K562 (cell line): ENCODE measurements at regions not wholly inside any gene's neighbourhood (a gene's known extent, or its start where the extent isn't known, plus 50 kb on each side); places are given as distances from the start of the nearest gene placed in this dataset.

Source experiments
- ATAC-seq: fragments of 200-7000 bp; cut with Tn5 transposase; 3 replicates; pipeline ENCODE4 v1.9.1; 2020; ENCODE audit warnings: moderate library complexity
- BruUV-seq: library from RNA; stranded (reverse); fragments of 400-500 nt; replicated peaks from 2 replicates; lab custom pipeline; 2021; lab: Mats Ljungman, UMichigan
- CTCF ChIA-PET: fragments of 300-600 bp; formaldehyde crosslinking; extraction: SDS; loops from one replicate; lab custom pipeline; 2021; ENCODE audit warnings: low intra/inter-chr PET ratio; lab: Yijun Ruan, JAX
- POLR2A ChIA-PET: fragments of 300-600, 350-650 bp; sonication (Branson Sonifier 250); formaldehyde crosslinking; extraction: SDS; loops from one replicate; lab custom pipeline; 2021; ENCODE audit warnings: antibody characterized with exemption, inconsistent platforms; lab: Yijun Ruan, JAX
- DNase-seq, 4 experiments: peaks; one replicate each; pipeline versions ENCODE4 v3.0.0 to v3.0.0-alpha.2; 2011 to 2018; ENCODE audit warnings: low spot score in 3 of 4, mixed read lengths in 3 of 4; ENCODE audit errors: extremely low read depth in 1 of 4
- FAIRE-seq: peaks from 2 replicates; lab custom pipeline; 2011; peaks lifted over from hg19 to GRCh38; lab: Jason Lieb, UNC
- H2AFZ ChIP-seq: 2 replicates; pipeline ENCODE4 v1.6.0; 2011; ENCODE audit warnings: low read depth, low read length, control low read depth, inconsistent platforms
- H3K27ac ChIP-seq: fragments of 200-600 bp; 3 replicates; pipeline ENCODE4 v1.8.0; 2011; ENCODE audit warnings: low read depth, mild to moderate bottlenecking, control low read depth, inconsistent platforms, low read length, moderate library complexity, mixed read lengths; ENCODE audit errors: extremely low read depth
- H3K27me3 ChIP-seq, 2 experiments: fragments of 300-600 bp in 1 of 2; 2 replicates in 1 of 2; 3 replicates in 1 of 2; pipeline versions ENCODE4 v1.6.0 to v1.8.0; 2011; ENCODE audit warnings: inconsistent platforms in 2 of 2, low read length in 2 of 2, mild to moderate bottlenecking in 1 of 2, mixed read lengths in 1 of 2, moderate library complexity in 1 of 2; ENCODE audit not compliant: control insufficient read depth in 2 of 2, insufficient read depth in 2 of 2
- H3K36me3 ChIP-seq: fragments of 300-600 bp; 3 replicates; pipeline ENCODE4 v1.8.0; 2011; ENCODE audit warnings: mild to moderate bottlenecking, low read length, inconsistent platforms; ENCODE audit not compliant: control insufficient read depth, insufficient read depth
- H3K4me1 ChIP-seq, 2 experiments: fragments of 200-600 bp in 1 of 2; replicated peaks in 1 of 2; 2 replicates in 1 of 2; 3 replicates in 1 of 2; pipeline versions ENCODE4 v1.5.1 to v1.8.0; 2011; ENCODE audit warnings: inconsistent platforms in 2 of 2, low read length in 2 of 2, mild to moderate bottlenecking in 1 of 2, mixed read lengths in 1 of 2, moderate library complexity in 1 of 2; ENCODE audit not compliant: control insufficient read depth in 2 of 2, insufficient read depth in 2 of 2
- H3K4me2 ChIP-seq: 2 replicates; pipeline ENCODE4 v1.6.1; 2011; ENCODE audit warnings: low read length, control low read depth, inconsistent platforms, mixed read lengths; ENCODE audit not compliant: insufficient read depth
- H3K4me3 ChIP-seq: fragments of 200-600 bp; sonication (generic), shearing (Covaris generic); 2 replicates; pipeline ENCODE4 v1.5.1; 2016; ENCODE audit warnings: control low read depth, inconsistent platforms
- H3K79me2 ChIP-seq: fragments of 200-600 bp; 3 replicates; pipeline ENCODE4 v1.8.0; 2011; ENCODE audit warnings: low read length, inconsistent platforms; ENCODE audit not compliant: control insufficient read depth, insufficient read depth
- H3K9ac ChIP-seq, 2 experiments: 2 replicates each; pipeline versions ENCODE4 v1.6.0 to v1.6.1; 2011; ENCODE audit warnings: low read depth in 2 of 2, low read length in 2 of 2, control low read depth in 1 of 2, inconsistent platforms in 1 of 2, mild to moderate bottlenecking in 1 of 2, mixed read lengths in 1 of 2; ENCODE audit not compliant: insufficient read depth in 1 of 2
- H3K9me1 ChIP-seq: one replicate; pipeline ENCODE4 v1.6.0; 2011; ENCODE audit warnings: inconsistent platforms, mild to moderate bottlenecking, low read length, moderate library complexity; ENCODE audit not compliant: control insufficient read depth, insufficient read depth
- H3K9me3 ChIP-seq: replicated peaks from 2 replicates; pipeline ENCODE4 v1.5.1; 2011; ENCODE audit warnings: low read depth, low read length, inconsistent platforms; ENCODE audit not compliant: control insufficient read depth, insufficient read depth
- H4K20me1 ChIP-seq: replicated peaks from 2 replicates; pipeline ENCODE4 v1.6.1; 2011; ENCODE audit warnings: low read length, inconsistent platforms, mixed read lengths; ENCODE audit not compliant: control insufficient read depth, insufficient read depth
- KLF6 ChIP-seq: fragments of 250-450 bp; sonication (Bioruptor Pico); IDR thresholded peaks from 2 replicates; pipeline ENCODE4 v1.4.0; 2020; ENCODE audit warnings: mild to moderate bottlenecking, moderate library complexity, borderline replicate concordance
- NFE2L1 ChIP-seq: fragments of 450-650 bp; IDR thresholded peaks from 2 replicates; pipeline ENCODE4 v1.6.1; 2016; ENCODE audit warnings: missing genetic modification characterization, low read depth, mild to moderate bottlenecking, missing compliant biosample characterization, moderate library complexity, borderline replicate concordance
- U2AF1 ChIP-seq: fragments of 200-400 bp; formaldehyde crosslinking; optimal IDR thresholded peaks from 2 replicates; pipeline ENCODE3; 2017; ENCODE audit warnings: mild to moderate bottlenecking, low read depth, low read length, moderate library complexity
- ZNF224 ChIP-seq: sonication (generic); formaldehyde crosslinking; IDR thresholded peaks from 2 replicates; pipeline ENCODE4 v1.8.0; 2022; ENCODE audit warnings: mild to moderate bottlenecking, missing genetic modification reagents
- ZNF785 ChIP-seq: fragments of 250-450 bp; sonication (Bioruptor Pico); IDR thresholded peaks from 2 replicates; pipeline ENCODE4 v1.4.0; 2020; ENCODE audit warnings: mild to moderate bottlenecking
- WGBS: fragments of 100-300 bp; shearing (Covaris generic); methylation state at CpG from one replicate; pipeline ENCODE4 v1.1.6; 2016; ENCODE audit warnings: low coverage, mixed read lengths; ENCODE audit not compliant: insufficient coverage; ENCODE audit errors: missing lambda C conversion rate; 5-methylcytosine and 5-hydroxymethylcytosine counted together
- in situ Hi-C: fragments of 300-500 bp; cut with MboI; formaldehyde crosslinking; loops from 4 replicates; pipeline ENCODE4 v1.15.0; 2018; ENCODE audit warnings: inconsistent platforms, mixed read lengths
- intact Hi-C: fragments of 100-400 bp; cut with micrococcal nuclease; formaldehyde crosslinking; loops from 2 replicates; pipeline ENCODE4 v1.14.2; 2022
- TF ChIP-seq, protein P1 (sequence below): fragments of 250-450 bp; sonication (Bioruptor Pico); IDR thresholded peaks from 2 replicates; pipeline ENCODE4 v1.6.1; 2021; ENCODE audit warnings: mild to moderate bottlenecking

DNA sequence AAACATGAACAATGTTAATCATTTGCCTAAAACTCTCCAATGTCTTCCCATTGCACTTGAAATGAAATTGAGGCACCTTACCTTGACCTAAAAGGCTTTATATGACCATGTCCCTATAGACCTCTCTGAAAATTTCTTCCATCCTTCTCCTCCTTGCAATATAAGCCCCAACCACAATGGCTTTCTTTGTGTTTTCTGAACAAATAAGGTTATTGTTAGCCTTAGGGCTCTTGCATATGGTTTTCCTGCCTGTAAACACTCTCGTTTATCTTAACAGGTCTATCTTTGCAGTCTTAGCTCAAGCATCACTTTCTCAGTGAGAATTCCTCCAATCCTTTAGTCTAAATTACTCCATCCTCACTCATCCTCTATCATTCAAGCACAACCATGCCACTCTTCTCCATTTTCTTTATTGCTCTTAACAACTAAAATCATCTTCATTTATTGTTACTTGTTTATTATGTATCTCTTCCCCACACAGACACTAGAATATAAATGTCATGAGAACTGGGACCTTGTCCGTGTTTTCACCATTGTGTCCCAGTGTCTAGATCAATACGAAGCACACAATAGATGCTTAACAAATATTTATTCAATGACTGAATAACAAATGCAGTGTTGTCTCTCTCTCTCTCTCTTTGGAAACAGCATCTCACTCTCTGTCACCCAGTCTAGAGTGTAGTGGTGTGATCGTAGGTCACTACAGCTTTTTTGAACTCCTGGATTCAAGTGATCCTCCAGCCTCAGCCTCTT is 129.3 kb downstream of the RDH14 start:
- H3K9me3 ChIP-seq = no peaks in the 10 kb centered on the region
- H3K9ac ChIP-seq = no peak overlapping the region
- 4% methylated on average over 4 of the region's 4 CpGs for WGBS
- H3K9me1 ChIP-seq = no peaks in the 10 kb centered on the region
- no peaks in the 10 kb centered on the region for H3K4me1 ChIP-seq
- no peak for ATAC-seq
- TF ChIP-seq, protein P1, sequence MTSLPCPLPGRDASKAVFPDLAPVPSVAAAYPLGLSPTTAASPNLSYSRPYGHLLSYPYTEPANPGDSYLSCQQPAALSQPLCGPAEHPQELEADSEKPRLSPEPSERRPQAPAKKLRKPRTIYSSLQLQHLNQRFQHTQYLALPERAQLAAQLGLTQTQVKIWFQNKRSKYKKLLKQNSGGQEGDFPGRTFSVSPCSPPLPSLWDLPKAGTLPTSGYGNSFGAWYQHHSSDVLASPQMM (CRISPR knock-in tag) = no peak
- TF ChIP-seq KLF6 (CRISPR knock-in tag) (no peak), ZNF785 (CRISPR knock-in tag) (no peak), ZNF224 (CRISPR knock-in tag) (no peak), U2AF1 (no peak), NFE2L1 (no peak)
- TF ChIP-seq, all 486 proteins: peak for 0
- intact Hi-C loops = no loop called here
- no peak overlapping the region for H3K4me3 ChIP-seq
- CTCF ChIA-PET = no interaction called here
- no peaks in the 10 kb centered on the region for H3K79me2 ChIP-seq
- POLR2A ChIA-PET = no interaction called here
- in situ Hi-C loops = loop anchor here (5.0 to 25.0 kb wide), 2 partner anchors 931 to 1431 kb away; partner anchors contain the start of gene OSR1
- H2AFZ ChIP-seq = no peak overlapping the region
- no peaks in the 10 kb centered on the region for H3K36me3 ChIP-seq
- H3K4me2 ChIP-seq = no peak overlapping the region
- no peaks in the 10 kb centered on the region for H3K27me3 ChIP-seq
- FAIRE-seq = no peak
- no peak overlapping the region for H3K27ac ChIP-seq
- no TSS peak for BruUV-seq
- no peak for DNase-seq
- no peaks in the 10 kb centered on the region for H4K20me1 ChIP-seq
